Thoracic aorta (tissue), 2 donors: ENCODE measurements at regions not wholly inside any gene's neighbourhood (a gene's known extent, or its start where the extent isn't known, plus 50 kb on each side); places are given as distances from the start of the nearest gene placed in this dataset.

ENCODE experiments used
- ATAC-seq: fragments of 150-250 bp; one replicate; pipeline ENCODE4 v1.8.0; 2017; ENCODE audit warnings: low read depth; ENCODE audit not compliant: insufficient number of reproducible peaks, low FRiP score
- DNase-seq: peaks from one replicate; pipeline ENCODE4 v3.0.0-alpha.2; 2020; ENCODE audit warnings: low spot score
- H3K27ac ChIP-seq, 2 donors: fragments of 200-600 bp; sonication (generic); 1 replicate in 1 of 2; 2 replicates in 1 of 2; pipeline ENCODE4 v1.5.1; 2016; ENCODE audit warnings: mild to moderate bottlenecking in 2 of 2, moderate library complexity in 2 of 2
- H3K27me3 ChIP-seq: fragments of 200-600 bp; sonication (generic); replicated peaks from 2 replicates; pipeline ENCODE4 v1.6.0; 2016; ENCODE audit warnings: mild to moderate bottlenecking; ENCODE audit not compliant: insufficient read depth
- H3K36me3 ChIP-seq: fragments of 200-600 bp; sonication (generic); one replicate; pipeline ENCODE4 v1.5.1; 2016
- H3K4me1 ChIP-seq, 2 donors: fragments of 200-600 bp; sonication (generic); 1 replicate in 1 of 2; 2 replicates in 1 of 2; pipeline versions ENCODE4 v1.5.1 to v1.6.0; 2016; ENCODE audit warnings: low read depth in 2 of 2, mild to moderate bottlenecking in 1 of 2; ENCODE audit not compliant: control insufficient read depth in 1 of 2
- H3K4me3 ChIP-seq: fragments of 200-600 bp; sonication (generic); 2 replicates; pipeline ENCODE4 v1.5.1; 2016; ENCODE audit warnings: mild to moderate bottlenecking
- H3K9me3 ChIP-seq: fragments of 200-600 bp; sonication (generic); 2 replicates; pipeline ENCODE4 v1.5.1; 2016
- TF ChIP-seq, protein P1 (sequence below): fragments of 200-600 bp; sonication (generic); IDR thresholded peaks from one replicate; pipeline ENCODE4 v1.5.1; 2019; ENCODE audit warnings: antibody characterized with exemption

DNA sequence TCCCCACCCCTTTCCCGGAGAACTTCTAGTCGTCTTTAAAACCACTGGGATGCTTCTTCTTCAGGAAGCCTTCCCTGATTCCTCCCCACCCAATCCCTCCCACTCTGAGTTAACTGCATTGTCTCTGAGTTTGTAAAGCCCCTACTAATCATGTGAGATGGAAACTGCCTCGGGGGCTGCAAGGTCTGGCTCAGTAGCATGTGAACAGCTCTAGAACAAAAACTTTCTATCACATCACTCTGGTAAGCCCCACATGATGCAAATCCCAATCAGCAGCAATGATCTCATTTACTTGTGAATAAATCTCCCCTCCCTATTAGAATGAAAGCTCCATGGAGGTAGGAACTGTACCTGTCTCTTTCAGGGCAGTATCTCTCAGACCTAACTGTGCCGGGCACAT lies 141.0 kb upstream of the JUN start:
- ATAC-seq = no peak
- Histone ChIP-seq H3K27me3 (no peaks in the 10 kb centered on the region), H3K27ac (no peak overlapping the region), H3K4me1 (peaks cover 7 to 9% of the 10 kb centered on the region in 2 donors), H3K9me3 (no peaks in the 10 kb centered on the region), H3K36me3 (no peaks in the 10 kb centered on the region), H3K4me3 (no peak overlapping the region)
- no peak for DNase-seq
- TF ChIP-seq, protein P1, sequence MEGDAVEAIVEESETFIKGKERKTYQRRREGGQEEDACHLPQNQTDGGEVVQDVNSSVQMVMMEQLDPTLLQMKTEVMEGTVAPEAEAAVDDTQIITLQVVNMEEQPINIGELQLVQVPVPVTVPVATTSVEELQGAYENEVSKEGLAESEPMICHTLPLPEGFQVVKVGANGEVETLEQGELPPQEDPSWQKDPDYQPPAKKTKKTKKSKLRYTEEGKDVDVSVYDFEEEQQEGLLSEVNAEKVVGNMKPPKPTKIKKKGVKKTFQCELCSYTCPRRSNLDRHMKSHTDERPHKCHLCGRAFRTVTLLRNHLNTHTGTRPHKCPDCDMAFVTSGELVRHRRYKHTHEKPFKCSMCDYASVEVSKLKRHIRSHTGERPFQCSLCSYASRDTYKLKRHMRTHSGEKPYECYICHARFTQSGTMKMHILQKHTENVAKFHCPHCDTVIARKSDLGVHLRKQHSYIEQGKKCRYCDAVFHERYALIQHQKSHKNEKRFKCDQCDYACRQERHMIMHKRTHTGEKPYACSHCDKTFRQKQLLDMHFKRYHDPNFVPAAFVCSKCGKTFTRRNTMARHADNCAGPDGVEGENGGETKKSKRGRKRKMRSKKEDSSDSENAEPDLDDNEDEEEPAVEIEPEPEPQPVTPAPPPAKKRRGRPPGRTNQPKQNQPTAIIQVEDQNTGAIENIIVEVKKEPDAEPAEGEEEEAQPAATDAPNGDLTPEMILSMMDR = no peak

DNA sequence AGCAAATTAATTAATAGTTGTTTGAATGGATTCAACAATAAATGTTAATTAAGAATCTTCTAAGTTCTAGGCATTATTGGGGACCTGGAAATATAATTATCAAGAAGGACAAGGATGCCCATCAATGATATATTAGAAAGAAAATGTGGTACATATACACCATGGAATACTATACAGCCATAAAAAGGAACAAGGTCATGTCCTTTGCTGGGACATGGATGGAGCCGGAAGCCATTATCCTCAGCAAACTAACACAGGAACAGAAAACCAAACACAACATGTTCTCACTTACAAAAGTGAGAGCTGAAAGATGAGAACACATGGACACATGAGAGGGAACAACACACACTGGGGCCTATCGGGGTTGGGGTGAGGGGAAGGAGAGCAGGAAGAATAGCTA lies 141.4 kb upstream of the JUN start:
- ATAC-seq = no peak
- DNase-seq = no peak

DNA sequence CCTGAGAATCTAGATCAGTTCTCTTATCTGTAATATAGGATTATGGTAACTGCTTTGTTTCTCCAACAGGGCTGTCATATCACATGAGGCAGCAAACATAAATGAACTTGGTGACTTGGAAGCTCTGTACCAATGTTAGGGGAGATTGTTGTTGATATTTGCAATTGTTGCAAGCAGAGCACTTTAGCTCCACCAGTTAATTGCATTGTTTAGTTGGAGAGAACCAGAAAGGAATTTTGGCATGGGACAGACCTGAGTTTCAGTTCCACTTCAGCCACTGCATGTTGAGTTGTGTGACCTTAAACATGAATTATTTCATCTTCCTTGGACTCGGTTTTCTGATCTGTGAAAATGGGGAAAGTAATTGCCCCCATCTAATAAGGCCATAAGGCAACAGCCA lies 142.3 kb upstream of the JUN start:
- Histone ChIP-seq H3K36me3 (no peaks in the 10 kb centered on the region), H3K27ac (no peak overlapping the region), H3K9me3 (no peaks in the 10 kb centered on the region), H3K4me1 (peaks cover 7 to 9% of the 10 kb centered on the region in 2 donors), H3K4me3 (no peak overlapping the region), H3K27me3 (no peaks in the 10 kb centered on the region)
- ATAC-seq (no peak), DNase-seq (no peak)
- TF ChIP-seq, protein P1 = no peak

More for the DNA sequence above, 141.4 kb upstream of the JUN start:
- Histone ChIP-seq H3K27ac (no peak overlapping the region), H3K27me3 (no peaks in the 10 kb centered on the region), H3K36me3 (no peaks in the 10 kb centered on the region), H3K9me3 (no peaks in the 10 kb centered on the region), H3K4me3 (no peak overlapping the region), H3K4me1 (peaks cover 7 to 9% of the 10 kb centered on the region in 2 donors)
- TF ChIP-seq, protein P1 = no peak

DNA sequence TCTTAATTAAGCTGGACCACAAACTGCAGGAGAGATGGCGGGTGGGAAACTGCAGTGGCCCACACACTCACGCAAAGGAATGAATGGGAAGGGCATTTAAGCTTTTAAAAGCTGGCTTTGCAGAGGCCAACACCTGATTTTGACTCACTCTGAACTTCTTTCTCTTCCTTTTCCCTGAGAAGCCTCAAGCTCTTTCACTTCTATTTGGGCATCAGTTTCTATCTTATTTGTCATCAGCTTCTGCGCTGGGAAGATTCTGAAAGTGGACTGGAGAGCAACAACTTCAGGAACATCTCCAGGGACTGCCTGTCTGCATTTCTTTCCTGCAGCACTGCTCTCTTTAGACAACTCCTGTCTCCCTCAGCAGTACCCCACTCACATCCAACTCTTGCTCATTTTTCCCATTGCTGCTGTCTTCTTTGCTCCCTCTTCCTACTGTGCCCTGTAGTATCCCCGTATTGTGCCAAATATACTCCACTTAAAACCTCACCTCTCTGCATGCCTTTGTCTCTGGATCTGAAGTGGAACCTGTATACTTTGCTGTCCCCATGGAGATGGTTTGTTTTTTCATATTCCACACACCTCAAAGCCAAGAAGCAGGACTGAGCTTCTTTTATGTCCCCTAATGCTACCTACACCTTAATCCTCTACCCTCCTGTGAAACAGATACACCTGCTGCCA lies 143.3 kb upstream of the JUN start:
- H3K36me3 ChIP-seq = no peaks in the 10 kb centered on the region
- TF ChIP-seq, protein P1 = no peak
- ATAC-seq (no peak), DNase-seq (no peak)
- H3K4me3 ChIP-seq = no peak overlapping the region
- H3K27ac ChIP-seq = no peak overlapping the region
- H3K4me1 ChIP-seq = peaks cover 6% of the 10 kb centered on the region in 2 donors
- no peaks in the 10 kb centered on the region for H3K27me3 ChIP-seq
- H3K9me3 ChIP-seq = no peaks in the 10 kb centered on the region

DNA sequence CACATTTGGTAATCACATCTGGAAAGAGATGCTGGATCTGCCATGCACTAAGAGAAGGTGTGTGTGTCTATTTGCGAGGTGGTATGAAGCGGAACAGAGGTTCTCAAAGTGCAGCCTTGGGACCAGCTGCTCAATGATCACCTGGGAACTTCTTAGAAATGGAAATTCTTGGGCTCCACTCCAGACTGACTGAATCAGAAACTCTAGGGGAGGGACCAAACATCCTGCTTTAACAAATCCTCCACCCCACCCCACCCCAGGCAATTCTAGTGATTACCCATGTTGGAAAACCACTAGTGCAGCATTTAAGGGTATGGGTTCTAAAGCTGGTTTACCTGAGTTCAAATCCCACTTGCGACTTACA lies 143.9 kb upstream of the JUN start:
- H3K4me3 ChIP-seq = no peak overlapping the region

More for the DNA sequence above, 143.9 kb upstream of the JUN start:
- TF ChIP-seq, protein P1 = no peak
- Histone ChIP-seq H3K36me3 (no peaks in the 10 kb centered on the region), H3K27me3 (no peaks in the 10 kb centered on the region), H3K27ac (no peak overlapping the region), H3K4me1 (peaks cover 5% of the 10 kb centered on the region in 2 donors), H3K9me3 (no peaks in the 10 kb centered on the region)
- DNase-seq = no peak
- no peak for ATAC-seq
